Sigmoid colon (tissue), 6 donors: ENCODE measurements at regions not wholly inside any gene's neighbourhood (a gene's known extent, or its start where the extent isn't known, plus 50 kb on each side); places are given as distances from the start of the nearest gene placed in this dataset.

Experiments
- DNase-seq: peaks from one replicate; pipeline ENCODE4 v3.0.0-alpha.2; 2019
- H3K27ac ChIP-seq, 4 donors: fragments of 200-600 bp; sonication (generic); one replicate each; pipeline ENCODE4 v1.5.1; 2016 to 2019; ENCODE audit warnings: mild to moderate bottlenecking in 1 of 4
- H3K27me3 ChIP-seq, 3 donors: fragments of 200-600 bp; sonication (generic); one replicate each; pipeline ENCODE4 v1.5.1; 2019; ENCODE audit warnings: mild to moderate bottlenecking in 1 of 3
- H3K36me3 ChIP-seq, 4 donors: fragments of 200-600 bp; sonication (generic); one replicate each; pipeline ENCODE4 v1.5.1; 2016 to 2019
- H3K4me1 ChIP-seq, 4 donors: fragments of 200-600 bp; sonication (generic); one replicate each; pipeline ENCODE4 v1.5.1; 2017 to 2019
- H3K4me3 ChIP-seq, 4 donors: fragments of 200-600 bp; sonication (generic); one replicate each; pipeline ENCODE4 v1.5.1; 2017 to 2019; ENCODE audit warnings: mild to moderate bottlenecking in 2 of 4, moderate library complexity in 1 of 4
- H3K9me3 ChIP-seq, 4 donors: fragments of 200-600 bp in 3 of 4; sonication (generic) in 3 of 4; one replicate each; pipeline versions ENCODE4 v1.5.1 to v1.6.1; 2013 to 2019
- EP300 ChIP-seq, 4 donors: sonication (generic); formaldehyde crosslinking; IDR thresholded peaks; one replicate each; pipeline ENCODE4 v1.6.1; 2017; ENCODE audit warnings: antibody characterized with exemption in 4 of 4
- POLR2A ChIP-seq, 2 donors: fragments of 450-650 bp; IDR thresholded peaks; one replicate each; pipeline ENCODE4 v1.6.1; 2016; ENCODE audit warnings: antibody characterized with exemption in 2 of 2, mild to moderate bottlenecking in 2 of 2, moderate library complexity in 2 of 2
- POLR2AphosphoS5 ChIP-seq, 4 donors: sonication (generic); formaldehyde crosslinking; IDR thresholded peaks; one replicate each; pipeline ENCODE4 v1.6.1; 2017; ENCODE audit warnings: antibody characterized with exemption in 4 of 4
- WGBS, 2 donors: extraction: QIAGEN DNeasy Blood & Tissue Kit; methylation state at CpG; one replicate each; pipeline ENCODE4 v1.1.7; 2013; 5-methylcytosine and 5-hydroxymethylcytosine counted together
- intact Hi-C: fragments of 100-400 bp; cut with DNase I; formaldehyde crosslinking; loops from one replicate; pipeline ENCODE4 v1.15.1; 2023
- TF ChIP-seq, protein P1 (sequence below), 4 experiments: fragments of 450-650 bp in 3 of 4; fragments of 200-600 bp in 1 of 4; IDR thresholded peaks; one replicate each; pipeline ENCODE4 v1.5.1; 2016 to 2019; ENCODE audit warnings: antibody characterized with exemption in 4 of 4, mild to moderate bottlenecking in 3 of 4, moderate library complexity in 2 of 4
- donor health status: healthy with polysubstance abuse.
- donor health status: healthy.

DNA sequence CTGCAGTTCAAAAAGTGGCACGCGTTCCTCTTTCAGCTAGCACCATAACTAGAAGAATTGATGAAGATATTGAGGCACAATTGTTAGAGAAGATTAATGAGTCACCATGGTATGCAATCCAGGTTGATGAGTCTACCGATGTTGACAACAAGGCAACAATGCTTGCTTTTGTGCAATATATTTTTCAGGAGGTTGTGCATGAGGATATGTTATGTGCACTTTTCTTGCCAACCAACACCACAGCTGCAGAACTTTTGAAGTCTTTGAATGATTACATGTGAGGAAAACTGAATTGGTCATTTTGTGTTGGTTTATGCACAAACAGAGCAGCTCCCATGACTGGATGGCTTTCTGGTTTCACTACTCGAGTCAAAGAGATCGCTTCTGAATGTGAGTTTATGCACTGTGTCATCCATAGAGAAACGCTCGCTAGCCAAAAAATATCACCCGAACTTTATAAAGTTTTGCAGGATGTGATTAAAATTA lies 129.3 kb upstream of the SLC24A3 start:
- TF ChIP-seq EP300 (IDR thresholded peaks at IDR 0.05), result no peak
- TF ChIP-seq, protein P1, sequence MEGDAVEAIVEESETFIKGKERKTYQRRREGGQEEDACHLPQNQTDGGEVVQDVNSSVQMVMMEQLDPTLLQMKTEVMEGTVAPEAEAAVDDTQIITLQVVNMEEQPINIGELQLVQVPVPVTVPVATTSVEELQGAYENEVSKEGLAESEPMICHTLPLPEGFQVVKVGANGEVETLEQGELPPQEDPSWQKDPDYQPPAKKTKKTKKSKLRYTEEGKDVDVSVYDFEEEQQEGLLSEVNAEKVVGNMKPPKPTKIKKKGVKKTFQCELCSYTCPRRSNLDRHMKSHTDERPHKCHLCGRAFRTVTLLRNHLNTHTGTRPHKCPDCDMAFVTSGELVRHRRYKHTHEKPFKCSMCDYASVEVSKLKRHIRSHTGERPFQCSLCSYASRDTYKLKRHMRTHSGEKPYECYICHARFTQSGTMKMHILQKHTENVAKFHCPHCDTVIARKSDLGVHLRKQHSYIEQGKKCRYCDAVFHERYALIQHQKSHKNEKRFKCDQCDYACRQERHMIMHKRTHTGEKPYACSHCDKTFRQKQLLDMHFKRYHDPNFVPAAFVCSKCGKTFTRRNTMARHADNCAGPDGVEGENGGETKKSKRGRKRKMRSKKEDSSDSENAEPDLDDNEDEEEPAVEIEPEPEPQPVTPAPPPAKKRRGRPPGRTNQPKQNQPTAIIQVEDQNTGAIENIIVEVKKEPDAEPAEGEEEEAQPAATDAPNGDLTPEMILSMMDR (IDR thresholded peaks at IDR 0.05), result no peak
- no peak for TF ChIP-seq POLR2A (IDR thresholded peaks at IDR 0.05)
- no peak for TF ChIP-seq POLR2AphosphoS5 (IDR thresholded peaks at IDR 0.05)
- WGBS, 2 donors, result 83% methylated on average over 8 of the region's 8 CpGs
- H3K4me3 ChIP-seq, result no peak overlapping the region
- no peak for DNase-seq
- intact Hi-C loops, result no loop called here
- no peaks in the 10 kb centered on the region for H3K9me3 ChIP-seq
- H3K27ac ChIP-seq, result no peak overlapping the region
- H3K4me1 ChIP-seq, result no peaks in the 10 kb centered on the region
- H3K27me3 ChIP-seq, result no peaks in the 10 kb centered on the region
- H3K36me3 ChIP-seq, result no peaks in the 10 kb centered on the region

DNA sequence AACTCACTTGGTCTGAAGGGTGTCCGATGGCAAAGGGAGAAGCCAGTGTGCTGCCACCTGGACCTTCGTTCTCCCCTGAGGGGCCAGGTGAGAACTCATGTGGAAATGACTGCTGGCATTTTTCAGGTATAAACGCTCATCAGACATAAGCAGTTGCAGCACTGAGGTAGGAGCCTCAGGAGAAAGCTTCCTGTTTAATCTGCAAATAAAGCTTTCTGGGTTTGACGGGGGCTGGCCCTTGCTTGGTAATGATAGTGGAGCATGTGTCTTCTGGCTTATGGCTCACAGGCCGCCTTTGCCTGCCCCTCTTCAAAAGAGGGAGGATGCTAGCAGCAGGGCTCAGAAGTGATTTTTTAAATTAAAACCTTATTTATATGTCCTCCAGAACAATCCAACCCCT lies 122.1 kb upstream of the SLC24A3 start:
- 31 to 77% methylated on average over 5 of the region's 5 CpGs for WGBS, 2 donors
- intact Hi-C loops, result no loop called here
- no peak for DNase-seq
- TF ChIP-seq POLR2A (IDR thresholded peaks at IDR 0.05), result no peak
- TF ChIP-seq POLR2AphosphoS5 (IDR thresholded peaks at IDR 0.05), result no peak
- H3K9me3 ChIP-seq, result no peaks in the 10 kb centered on the region
- no peaks in the 10 kb centered on the region for H3K27me3 ChIP-seq
- H3K27ac ChIP-seq, result no peak overlapping the region
- H3K4me1 ChIP-seq, result no peaks in the 10 kb centered on the region
- H3K4me3 ChIP-seq, result no peak overlapping the region
- H3K36me3 ChIP-seq, result no peaks in the 10 kb centered on the region

GRCh38 chr20:19094959-19095541 lies 117.4 kb upstream of the SLC24A3 start:
- Histone ChIP-seq H3K27ac (no peak overlapping the region), H3K36me3 (no peaks in the 10 kb centered on the region), H3K4me1 (no peaks in the 10 kb centered on the region), H3K9me3 (no peaks in the 10 kb centered on the region), H3K4me3 (no peak overlapping the region), H3K27me3 (no peaks in the 10 kb centered on the region)
- intact Hi-C loops, result no loop called here
- 67 to 79% methylated on average over 5 of the region's 5 CpGs for WGBS, 2 donors
- no peak for DNase-seq
- no peak for TF ChIP-seq POLR2AphosphoS5 (IDR thresholded peaks at IDR 0.05)
- TF ChIP-seq, protein P1 (IDR thresholded peaks at IDR 0.05), result no peak
- no peak for TF ChIP-seq POLR2A (IDR thresholded peaks at IDR 0.05)
- no peak for TF ChIP-seq EP300 (IDR thresholded peaks at IDR 0.05)

DNA sequence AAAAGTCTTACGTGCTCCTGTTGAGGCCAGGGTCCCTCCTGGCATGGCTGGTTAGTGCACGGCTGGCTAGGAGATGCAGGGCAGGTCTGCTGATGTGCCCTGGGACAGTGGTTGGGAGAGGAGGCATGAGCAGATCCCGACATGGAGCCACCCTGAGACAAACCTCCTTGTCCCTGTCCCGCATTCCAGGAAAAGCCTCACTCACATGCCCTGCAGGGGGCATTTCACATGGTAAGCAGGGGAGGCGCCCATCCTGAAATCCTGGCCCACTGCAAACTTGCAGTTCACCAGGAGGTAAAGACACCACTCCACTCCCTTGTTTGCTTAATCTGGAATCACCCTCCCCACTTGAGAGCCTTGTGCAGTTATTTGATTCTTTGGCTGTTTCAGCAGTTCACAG lies 116.7 kb upstream of the SLC24A3 start:
- Histone ChIP-seq H3K4me1 (no peaks in the 10 kb centered on the region), H3K27me3 (no peaks in the 10 kb centered on the region), H3K27ac (no peak overlapping the region), H3K9me3 (no peaks in the 10 kb centered on the region), H3K4me3 (no peak overlapping the region), H3K36me3 (no peaks in the 10 kb centered on the region)
- TF ChIP-seq, protein P1 (IDR thresholded peaks at IDR 0.05), result no peak
- TF ChIP-seq EP300 (IDR thresholded peaks at IDR 0.05), result no peak
- no peak for DNase-seq
- intact Hi-C loops, result no loop called here
- WGBS, 2 donors, result 77 to 84% methylated on average over 5 of the region's 5 CpGs

DNA sequence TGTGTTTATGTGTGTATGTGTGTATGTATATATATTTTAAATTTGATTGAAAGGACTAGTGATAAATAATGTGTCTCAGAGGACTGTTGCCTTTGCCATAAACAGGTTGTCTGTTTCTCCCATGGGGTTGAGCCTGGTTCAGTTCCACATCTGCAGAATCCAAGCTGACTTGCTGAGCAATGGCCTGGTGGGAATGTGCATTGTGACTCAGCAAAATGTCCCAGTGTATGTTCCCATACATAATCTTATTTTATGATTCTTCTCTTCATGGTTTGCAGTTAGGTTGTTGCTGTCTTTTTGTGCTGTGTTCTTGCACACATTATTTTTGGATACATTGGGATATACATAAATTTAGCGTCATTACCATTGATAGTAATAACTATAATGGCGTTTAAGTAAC lies 115.6 kb upstream of the SLC24A3 start:
- no peaks in the 10 kb centered on the region for H3K4me1 ChIP-seq
- TF ChIP-seq POLR2AphosphoS5 (IDR thresholded peaks at IDR 0.05) (no peak), POLR2A (IDR thresholded peaks at IDR 0.05) (no peak), EP300 (IDR thresholded peaks at IDR 0.05) (no peak)
- TF ChIP-seq, protein P1 (IDR thresholded peaks at IDR 0.05), result no peak
- H3K4me3 ChIP-seq, result no peak overlapping the region
- H3K27ac ChIP-seq, result no peak overlapping the region
- no peaks in the 10 kb centered on the region for H3K36me3 ChIP-seq
- H3K27me3 ChIP-seq, result no peaks in the 10 kb centered on the region
- WGBS, 2 donors, result 93% methylated on average over 2 of the region's 2 CpGs
- no peaks in the 10 kb centered on the region for H3K9me3 ChIP-seq
- intact Hi-C loops, result no loop called here
- no peak for DNase-seq
